Liver (tissue), 3 donors: ENCODE measurements at regions not wholly inside any gene's neighbourhood (a gene's known extent, or its start where the extent isn't known, plus 50 kb on each side); places are given as distances from the start of the nearest gene placed in this dataset.

ENCODE experiments used
- RAD21 ChIP-seq, 2 donors: IDR thresholded peaks; 2 replicates each; pipeline ENCODE4 v1.6.1; 2016; ENCODE audit warnings: antibody characterized with exemption in 2 of 2, mild to moderate bottlenecking in 2 of 2
- TF ChIP-seq, protein P1 (sequence below): fragments of 150-350 bp; IDR thresholded peaks from 2 replicates; pipeline ENCODE4 v1.5.1; 2017; ENCODE audit warnings: improper control_type of control experiment, low read depth, low read length; ENCODE audit not compliant: missing input control
- TF ChIP-seq, protein P2 (sequence below): IDR thresholded peaks from 2 replicates; pipeline ENCODE4 v1.6.1; 2016; ENCODE audit warnings: antibody characterized with exemption
- donor health status: healthy.
- donor health status: healthy.

DNA sequence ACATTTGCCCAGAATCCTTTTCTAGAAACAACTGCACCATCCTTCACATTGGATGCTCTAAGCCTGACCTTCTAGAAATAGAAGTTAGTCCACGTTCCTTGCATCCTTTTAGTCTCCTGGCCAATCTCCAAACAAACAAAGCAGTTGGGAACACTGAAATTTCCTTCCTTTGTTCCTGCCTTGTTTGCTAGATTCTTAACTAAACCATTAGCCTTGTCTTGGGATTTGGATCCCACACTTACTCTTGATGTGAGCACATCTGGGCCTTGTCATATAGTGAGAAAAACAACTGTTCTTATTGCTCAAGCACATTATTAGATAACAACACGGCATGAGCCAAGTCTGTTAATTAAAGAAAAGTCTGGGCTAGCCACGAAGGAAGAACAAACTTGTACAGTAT lies 319.3 kb upstream of the GHITM start:
- TF ChIP-seq RAD21 (IDR thresholded peaks at IDR 0.05) = no peak
- TF ChIP-seq, protein P1, sequence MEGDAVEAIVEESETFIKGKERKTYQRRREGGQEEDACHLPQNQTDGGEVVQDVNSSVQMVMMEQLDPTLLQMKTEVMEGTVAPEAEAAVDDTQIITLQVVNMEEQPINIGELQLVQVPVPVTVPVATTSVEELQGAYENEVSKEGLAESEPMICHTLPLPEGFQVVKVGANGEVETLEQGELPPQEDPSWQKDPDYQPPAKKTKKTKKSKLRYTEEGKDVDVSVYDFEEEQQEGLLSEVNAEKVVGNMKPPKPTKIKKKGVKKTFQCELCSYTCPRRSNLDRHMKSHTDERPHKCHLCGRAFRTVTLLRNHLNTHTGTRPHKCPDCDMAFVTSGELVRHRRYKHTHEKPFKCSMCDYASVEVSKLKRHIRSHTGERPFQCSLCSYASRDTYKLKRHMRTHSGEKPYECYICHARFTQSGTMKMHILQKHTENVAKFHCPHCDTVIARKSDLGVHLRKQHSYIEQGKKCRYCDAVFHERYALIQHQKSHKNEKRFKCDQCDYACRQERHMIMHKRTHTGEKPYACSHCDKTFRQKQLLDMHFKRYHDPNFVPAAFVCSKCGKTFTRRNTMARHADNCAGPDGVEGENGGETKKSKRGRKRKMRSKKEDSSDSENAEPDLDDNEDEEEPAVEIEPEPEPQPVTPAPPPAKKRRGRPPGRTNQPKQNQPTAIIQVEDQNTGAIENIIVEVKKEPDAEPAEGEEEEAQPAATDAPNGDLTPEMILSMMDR = no peak
- TF ChIP-seq, protein P2, sequence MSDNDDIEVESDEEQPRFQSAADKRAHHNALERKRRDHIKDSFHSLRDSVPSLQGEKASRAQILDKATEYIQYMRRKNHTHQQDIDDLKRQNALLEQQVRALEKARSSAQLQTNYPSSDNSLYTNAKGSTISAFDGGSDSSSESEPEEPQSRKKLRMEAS = no peak
